GM21367 (cell line): ENCODE measurements at regions not wholly inside any gene's neighbourhood (a gene's known extent, or its start where the extent isn't known, plus 50 kb on each side); places are given as distances from the start of the nearest gene placed in this dataset.

Experiments
- ATAC-seq: cut with Tn5 transposase; IDR thresholded peaks from one replicate; pipeline ENCODE4 v1.9.1; 2021; ENCODE audit not compliant: unreplicated experiment

- ATAC-seq: no peak
Observed at GRCh38 chr5:74105126-74105780, 479.3 kb downstream of the ARHGEF28 start.

- no peak for ATAC-seq
Observed at GRCh38 chr5:74103131-74104023, 477.4 kb downstream of the ARHGEF28 start.

- no peak for ATAC-seq
Observed at GRCh38 chr5:74100268-74100665, 474.3 kb downstream of the ARHGEF28 start.

GRCh38 chr5:74099538-74100267, 473.7 kb downstream of the ARHGEF28 start:
- ATAC-seq: no peak

- no peak for ATAC-seq
Observed at GRCh38 chr5:74098941-74099340, 472.9 kb downstream of the ARHGEF28 start.

GRCh38 chr5:74098456-74098855, 472.5 kb downstream of the ARHGEF28 start:
- ATAC-seq: no peak

- no peak for ATAC-seq
Observed at GRCh38 chr5:74096325-74096724, 470.3 kb downstream of the ARHGEF28 start.

- ATAC-seq: no peak
Observed at GRCh38 chr5:74095871-74096270, 469.9 kb downstream of the ARHGEF28 start.

- ATAC-seq: no peak
Observed at GRCh38 chr5:74094782-74095108, 468.7 kb downstream of the ARHGEF28 start.

- ATAC-seq: no peak
Observed at GRCh38 chr5:74094096-74094781, 468.2 kb downstream of the ARHGEF28 start.

GRCh38 chr5:74093561-74093960, 467.6 kb downstream of the ARHGEF28 start:
- ATAC-seq: no peak

GRCh38 chr5:74092766-74093165, 466.8 kb downstream of the ARHGEF28 start:
- ATAC-seq: no peak

GRCh38 chr5:74085782-74086181, 459.8 kb downstream of the ARHGEF28 start:
- ATAC-seq: no peak

- no peak for ATAC-seq
Observed at GRCh38 chr5:74085186-74085585, 459.2 kb downstream of the ARHGEF28 start.

- no peak for ATAC-seq
Observed at GRCh38 chr5:74083096-74083791, 457.2 kb downstream of the ARHGEF28 start.

GRCh38 chr5:74082512-74083055, 456.6 kb downstream of the ARHGEF28 start:
- no peak for ATAC-seq

GRCh38 chr5:74081126-74081525, 455.1 kb downstream of the ARHGEF28 start:
- ATAC-seq: no peak

- no peak for ATAC-seq
Observed at GRCh38 chr5:74079971-74080556, 454.1 kb downstream of the ARHGEF28 start.

GRCh38 chr5:74075501-74076484, 449.8 kb downstream of the ARHGEF28 start:
- ATAC-seq: no peak
